Mesenchymal stem cell (in vitro differentiated cells and primary cell): ENCODE measurements at regions not wholly inside any gene's neighbourhood (a gene's known extent, or its start where the extent isn't known, plus 50 kb on each side); places are given as distances from the start of the nearest gene placed in this dataset.

Experiments used
- DNase-seq: peaks from one replicate; pipeline ENCODE4 v3.0.0-alpha.2; 2013
- H2AFZ ChIP-seq: one replicate; pipeline ENCODE4 v1.6.1; 2013; ENCODE audit warnings: low read depth, mild to moderate bottlenecking, control low read depth, inconsistent platforms, low read length, moderate library complexity
- H2AK5ac ChIP-seq: 2 replicates; pipeline ENCODE4 v1.6.1; 2013; ENCODE audit warnings: low read length, moderate library complexity, mild to moderate bottlenecking, inconsistent platforms; ENCODE audit not compliant: severe bottlenecking
- H2BK120ac ChIP-seq: one replicate; pipeline ENCODE4 v1.6.1; 2013; ENCODE audit warnings: low read depth, mild to moderate bottlenecking, inconsistent platforms, low read length, moderate library complexity
- H2BK12ac ChIP-seq, 2 experiments: one replicate each; pipeline ENCODE4 v1.6.1; 2013; ENCODE audit warnings: inconsistent platforms in 2 of 2, low read length in 2 of 2, mild to moderate bottlenecking in 2 of 2, moderate library complexity in 2 of 2, control low read depth in 1 of 2
- H2BK15ac ChIP-seq: one replicate; pipeline ENCODE4 v1.6.1; 2013; ENCODE audit warnings: mild to moderate bottlenecking, low read depth, inconsistent platforms; ENCODE audit not compliant: poor library complexity, severe bottlenecking
- H2BK5ac ChIP-seq: 2 replicates; pipeline ENCODE4 v1.6.1; 2013; ENCODE audit warnings: low read depth, mild to moderate bottlenecking, low read length, control low read depth, inconsistent platforms; ENCODE audit not compliant: poor library complexity, severe bottlenecking
- H3K14ac ChIP-seq, 2 experiments: one replicate each; pipeline ENCODE4 v1.6.1; 2013; ENCODE audit warnings: inconsistent platforms in 2 of 2, low read length in 2 of 2, control low read depth in 1 of 2, mild to moderate bottlenecking in 1 of 2, moderate library complexity in 1 of 2
- H3K18ac ChIP-seq, 2 experiments: one replicate each; pipeline ENCODE4 v1.6.1; 2013; ENCODE audit warnings: inconsistent platforms in 2 of 2, low read length in 2 of 2, control low read depth in 1 of 2, low read depth in 1 of 2, mild to moderate bottlenecking in 1 of 2
- H3K23ac ChIP-seq, 2 experiments: one replicate each; pipeline ENCODE4 v1.6.1; 2013; ENCODE audit warnings: inconsistent platforms in 2 of 2, low read length in 2 of 2, mild to moderate bottlenecking in 2 of 2, moderate library complexity in 2 of 2, control low read depth in 1 of 2
- H3K27ac ChIP-seq: 2 replicates; pipeline ENCODE4 v1.5.1; 2013; ENCODE audit warnings: mild to moderate bottlenecking, moderate library complexity, low read length, control low read depth, inconsistent platforms; ENCODE audit not compliant: poor library complexity, severe bottlenecking
- H3K27me3 ChIP-seq, 2 experiments: 2 replicates each; pipeline versions ENCODE4 v1.6.1 to v1.7.0; 2013; ENCODE audit warnings: low read length in 2 of 2, mild to moderate bottlenecking in 2 of 2, moderate library complexity in 2 of 2, control low read depth in 1 of 2, inconsistent platforms in 1 of 2; ENCODE audit not compliant: control insufficient read depth in 1 of 2, insufficient read depth in 1 of 2
- H3K36me3 ChIP-seq, 2 experiments: 2 replicates each; pipeline versions ENCODE4 v1.6.1 to v1.7.0; 2013; ENCODE audit warnings: low read length in 2 of 2, control low read depth in 1 of 2, inconsistent platforms in 1 of 2, low read depth in 1 of 2, mild to moderate bottlenecking in 1 of 2; ENCODE audit not compliant: insufficient read depth in 2 of 2, control insufficient read depth in 1 of 2
- H3K4ac ChIP-seq, 2 experiments: one replicate each; pipeline ENCODE4 v1.6.1; 2013; ENCODE audit warnings: inconsistent platforms in 2 of 2, low read length in 2 of 2, mild to moderate bottlenecking in 2 of 2, moderate library complexity in 2 of 2, control low read depth in 1 of 2, low read depth in 1 of 2
- H3K4me1 ChIP-seq: 2 replicates; pipeline ENCODE4 v1.6.1; 2013; ENCODE audit warnings: low read depth, low read length, control low read depth; ENCODE audit not compliant: control insufficient read depth, insufficient read depth
- H3K4me2 ChIP-seq: 2 replicates; pipeline ENCODE4 v1.6.1; 2013; ENCODE audit warnings: low read length, mild to moderate bottlenecking, inconsistent platforms; ENCODE audit not compliant: poor library complexity, severe bottlenecking
- H3K4me3 ChIP-seq, 2 experiments: 2 replicates each; pipeline versions ENCODE4 v1.5.1 to v1.7.0; 2013; ENCODE audit warnings: low read length in 2 of 2, mild to moderate bottlenecking in 2 of 2, control low read depth in 1 of 2, low read depth in 1 of 2; ENCODE audit not compliant: insufficient read depth in 1 of 2
- H3K79me1 ChIP-seq: replicated peaks from 2 replicates; pipeline ENCODE4 v1.6.1; 2013; ENCODE audit warnings: mild to moderate bottlenecking, control low read depth, low read length, inconsistent platforms; ENCODE audit not compliant: poor library complexity, severe bottlenecking
- H3K9ac ChIP-seq: 2 replicates; pipeline ENCODE4 v1.7.0; 2013; ENCODE audit warnings: mild to moderate bottlenecking, low read length, moderate library complexity
- H3K9me3 ChIP-seq: 2 replicates; pipeline ENCODE4 v1.7.0; 2013; ENCODE audit warnings: mild to moderate bottlenecking, low read length; ENCODE audit not compliant: control insufficient read depth
- H4K8ac ChIP-seq: one replicate; pipeline ENCODE4 v1.6.1; 2013; ENCODE audit warnings: inconsistent platforms, mild to moderate bottlenecking, low read length, moderate library complexity
- H4K91ac ChIP-seq: one replicate; pipeline ENCODE4 v1.6.1; 2013; ENCODE audit warnings: mild to moderate bottlenecking, low read length, inconsistent platforms
- WGBS: methylation state at CpG from one replicate; pipeline ENCODE4 v1.1.7; 2013; ENCODE audit warnings: mixed read lengths; 5-methylcytosine and 5-hydroxymethylcytosine counted together

DNA sequence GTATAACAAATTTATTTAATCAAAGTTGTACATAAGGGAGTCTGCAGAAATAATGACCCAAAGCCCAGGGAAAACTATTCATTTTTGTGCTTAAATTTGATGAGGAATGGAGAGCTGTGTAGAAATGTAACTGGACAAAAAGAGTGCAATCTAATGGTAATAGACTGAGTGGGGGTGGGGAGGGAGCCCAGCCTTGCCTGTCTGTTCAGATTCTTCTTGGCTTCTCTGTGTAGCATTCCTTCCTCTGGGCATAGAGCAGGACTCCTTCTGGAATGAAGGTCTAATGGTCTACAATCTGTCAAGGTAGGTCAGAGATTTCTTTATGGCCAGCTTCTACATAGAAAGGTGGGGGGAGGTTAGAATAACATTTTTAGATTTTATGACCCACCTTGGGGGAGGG, 126.1 kb downstream of the SYT10 start:
- Histone ChIP-seq H3K4me3 (no peak overlapping the region), H4K8ac (no peak overlapping the region), H3K4ac (no peak overlapping the region)

GRCh38 chr12:33310471-33310870, 129.1 kb downstream of the SYT10 start:
- 72% methylated on average over 4 of the region's 4 CpGs for WGBS
- no peak overlapping the region for H3K9ac ChIP-seq

More for the DNA sequence above, 126.1 kb downstream of the SYT10 start:
- Histone ChIP-seq H3K79me1 (no peaks in the 10 kb centered on the region), H3K27me3 (no peaks in the 10 kb centered on the region), H3K14ac (no peak overlapping the region), H3K18ac (no peak overlapping the region), H3K4me1 (no peaks in the 10 kb centered on the region), H3K27ac (no peak overlapping the region), H2BK15ac (no peak overlapping the region), H3K9me3 (no peaks in the 10 kb centered on the region), H3K9ac (no peak overlapping the region), H2BK5ac (no peak overlapping the region), H2BK120ac (no peak overlapping the region), H2AK5ac (no peak overlapping the region), H3K4me2 (no peak overlapping the region), H3K23ac (no peak overlapping the region), H4K91ac (no peak overlapping the region), H3K36me3 (no peaks in the 10 kb centered on the region), H2AFZ (no peak overlapping the region), H2BK12ac (no peak overlapping the region)
- DNase-seq: no peak

GRCh38 chr12:33304176-33304575, 135.4 kb downstream of the SYT10 start:
- H2AFZ ChIP-seq: no peak overlapping the region
- no peak overlapping the region for H4K8ac ChIP-seq
- no peak overlapping the region for H3K23ac ChIP-seq
- DNase-seq: no peak
- no peaks in the 10 kb centered on the region for H3K27me3 ChIP-seq
- H3K4me3 ChIP-seq: no peak overlapping the region
- no peaks in the 10 kb centered on the region for H3K79me1 ChIP-seq
- no peaks in the 10 kb centered on the region for H3K36me3 ChIP-seq
- H3K9ac ChIP-seq: no peak overlapping the region
- no peak overlapping the region for H2BK120ac ChIP-seq
- no peak overlapping the region for H2BK12ac ChIP-seq
- no peaks in the 10 kb centered on the region for H3K4me1 ChIP-seq
- H2BK15ac ChIP-seq: no peak overlapping the region
- no peak overlapping the region for H4K91ac ChIP-seq
- no peak overlapping the region for H2AK5ac ChIP-seq
- H3K18ac ChIP-seq: no peak overlapping the region
- no peak overlapping the region for H2BK5ac ChIP-seq
- 67% methylated on average over 2 of the region's 2 CpGs for WGBS
- H3K4me2 ChIP-seq: no peak overlapping the region
- H3K4ac ChIP-seq: no peak overlapping the region
- H3K14ac ChIP-seq: no peak overlapping the region
- no peak overlapping the region for H3K27ac ChIP-seq
- no peaks in the 10 kb centered on the region for H3K9me3 ChIP-seq

More at GRCh38 chr12:33310471-33310870, 129.1 kb downstream of the SYT10 start:
- DNase-seq: no peak
- no peak overlapping the region for H2BK5ac ChIP-seq
- H3K4me2 ChIP-seq: no peak overlapping the region
- no peak overlapping the region for H2AFZ ChIP-seq
- H3K18ac ChIP-seq: no peak overlapping the region
- no peak overlapping the region for H3K14ac ChIP-seq
- H2BK120ac ChIP-seq: no peak overlapping the region
- no peak overlapping the region for H4K8ac ChIP-seq
- no peak overlapping the region for H3K4me3 ChIP-seq
- no peaks in the 10 kb centered on the region for H3K79me1 ChIP-seq
- no peak overlapping the region for H2BK15ac ChIP-seq
- no peaks in the 10 kb centered on the region for H3K9me3 ChIP-seq
- no peak overlapping the region for H2AK5ac ChIP-seq
- H3K27ac ChIP-seq: no peak overlapping the region
- no peak overlapping the region for H4K91ac ChIP-seq
- H3K27me3 ChIP-seq: no peaks in the 10 kb centered on the region
- H3K36me3 ChIP-seq: no peaks in the 10 kb centered on the region
- no peak overlapping the region for H2BK12ac ChIP-seq
- H3K23ac ChIP-seq: no peak overlapping the region
- no peaks in the 10 kb centered on the region for H3K4me1 ChIP-seq
- H3K4ac ChIP-seq: no peak overlapping the region

- Histone ChIP-seq H2BK120ac (no peak overlapping the region), H3K23ac (no peak overlapping the region), H3K79me1 (no peaks in the 10 kb centered on the region), H3K27ac (no peak overlapping the region), H3K4me1 (no peaks in the 10 kb centered on the region), H3K9ac (no peak overlapping the region), H3K36me3 (no peaks in the 10 kb centered on the region), H3K4me2 (no peak overlapping the region), H3K27me3 (no peaks in the 10 kb centered on the region), H2BK5ac (no peak overlapping the region), H3K4ac (no peak overlapping the region), H2AFZ (no peak overlapping the region), H3K9me3 (peaks cover 3% of the 10 kb centered on the region), H3K18ac (no peak overlapping the region), H2BK12ac (no peak overlapping the region), H2BK15ac (no peak overlapping the region), H3K4me3 (no peak overlapping the region), H4K8ac (no peak overlapping the region), H4K91ac (no peak overlapping the region), H2AK5ac (no peak overlapping the region), H3K14ac (no peak overlapping the region)
- DNase-seq: no peak
- 23% methylated on average over 2 of the region's 2 CpGs for WGBS
Measured at GRCh38 chr12:33296529-33296928, 143.1 kb downstream of the SYT10 start.
